Breast epithelium (tissue), 3 donors: ENCODE measurements at regions not wholly inside any gene's neighbourhood (a gene's known extent, or its start where the extent isn't known, plus 50 kb on each side); places are given as distances from the start of the nearest gene placed in this dataset.

Source experiments
- CTCF ChIP-seq, 3 donors: fragments of 450-650 bp; IDR thresholded peaks; one replicate each; pipeline ENCODE4 v1.5.1; 2016 to 2017; ENCODE audit warnings: antibody characterized with exemption in 3 of 3, mild to moderate bottlenecking in 3 of 3, moderate library complexity in 3 of 3
- POLR2A ChIP-seq: fragments of 450-650 bp; IDR thresholded peaks from one replicate; pipeline ENCODE4 v1.6.1; 2016; ENCODE audit warnings: antibody characterized with exemption, mild to moderate bottlenecking, moderate library complexity

- TF ChIP-seq POLR2A = no peak
- TF ChIP-seq CTCF (IDR thresholded peaks at IDR 0.05) = no peak
These were observed 148.8 kb downstream of the PJA1 start for GRCh38 chrX:69016293-69016941.
